Smooth muscle cell (in vitro differentiated cells): ENCODE measurements at regions not wholly inside any gene's neighbourhood (a gene's known extent, or its start where the extent isn't known, plus 50 kb on each side); places are given as distances from the start of the nearest gene placed in this dataset.

Source experiments
- DNase-seq: peaks from one replicate; lab custom pipeline; 2025; ENCODE audit not compliant: unreplicated experiment; lab: John Stamatoyannopoulos, UW
- H2AFZ ChIP-seq: fragments of 200-600 bp; sonication (generic); 2 replicates; pipeline ENCODE4 v1.6.0; 2016; ENCODE audit warnings: antibody characterized with exemption, low read depth, mild to moderate bottlenecking
- H3F3A ChIP-seq: fragments of 200-600 bp; sonication (generic); 2 replicates; pipeline ENCODE4 v1.6.0; 2017; ENCODE audit warnings: antibody characterized with exemption, low read depth
- H3K27ac ChIP-seq: fragments of 200-600 bp; sonication (generic); 2 replicates; pipeline ENCODE4 v1.5.1; 2016; ENCODE audit warnings: low read depth, mild to moderate bottlenecking
- H3K27me3 ChIP-seq: fragments of 200-600 bp; sonication (generic); 2 replicates; pipeline ENCODE4 v1.6.1; 2016; ENCODE audit warnings: low read depth, mild to moderate bottlenecking
- H3K36me3 ChIP-seq: fragments of 200-600 bp; sonication (generic); 2 replicates; pipeline ENCODE4 v1.5.1; 2016; ENCODE audit warnings: low read depth
- H3K4me1 ChIP-seq: fragments of 200-600 bp; sonication (generic); 2 replicates; pipeline ENCODE4 v1.5.1; 2016; ENCODE audit warnings: low read depth
- H3K4me2 ChIP-seq: fragments of 200-600 bp; sonication (generic); 2 replicates; pipeline ENCODE4 v1.6.0; 2016; ENCODE audit warnings: mild to moderate bottlenecking
- H3K4me3 ChIP-seq: fragments of 200-600 bp; sonication (generic); 2 replicates; pipeline ENCODE4 v1.5.1; 2016; ENCODE audit warnings: mild to moderate bottlenecking
- H3K79me2 ChIP-seq: fragments of 200-600 bp; sonication (generic); 2 replicates; pipeline ENCODE4 v1.6.0; 2016; ENCODE audit warnings: low read depth, mild to moderate bottlenecking
- H3K9ac ChIP-seq: fragments of 200-600 bp; sonication (generic); 2 replicates; pipeline ENCODE4 v1.6.0; 2016; ENCODE audit warnings: low read depth
- H3K9me3 ChIP-seq: fragments of 200-600 bp; sonication (generic); replicated peaks from 2 replicates; pipeline ENCODE4 v1.5.1; 2016; ENCODE audit warnings: low read depth
- H4K20me1 ChIP-seq: fragments of 200-600 bp; sonication (generic); 2 replicates; pipeline ENCODE4 v1.6.0; 2016; ENCODE audit warnings: low read depth
- CTCF ChIP-seq: fragments of 200-600 bp; sonication (generic); IDR thresholded peaks from 2 replicates; pipeline ENCODE4 v1.5.1; 2017; ENCODE audit warnings: borderline replicate concordance, mild to moderate bottlenecking, antibody characterized with exemption; ENCODE audit not compliant: insufficient read depth, poor library complexity, severe bottlenecking
- WGBS: methylation state at CpG from one replicate; pipeline ENCODE4 v1.1.7; 2016; ENCODE audit warnings: low lambda C conversion rate; 5-methylcytosine and 5-hydroxymethylcytosine counted together

- H3K27me3 ChIP-seq, result no peaks in the 10 kb centered on the region
- 85% methylated on average over 1 of the region's 1 CpG for WGBS
- H2AFZ ChIP-seq, result no peak overlapping the region
- H3K36me3 ChIP-seq, result no peaks in the 10 kb centered on the region
- no peak overlapping the region for H3K9ac ChIP-seq
- H3F3A ChIP-seq, result no peaks in the 10 kb centered on the region
- no peak for DNase-seq
- H3K4me1 ChIP-seq, result peaks cover 11% of the 10 kb centered on the region
- no peak overlapping the region for H3K4me3 ChIP-seq
- TF ChIP-seq CTCF, result no peak
- no peaks in the 10 kb centered on the region for H3K9me3 ChIP-seq
- H3K27ac ChIP-seq, result no peak overlapping the region
- no peaks in the 10 kb centered on the region for H4K20me1 ChIP-seq
- no peak overlapping the region for H3K4me2 ChIP-seq
- H3K79me2 ChIP-seq, result no peaks in the 10 kb centered on the region
Observed at GRCh38 chr6:105746509-105746908, 339.6 kb upstream of the PRDM1 start.

GRCh38 chr6:105746130-105746505 is 340.0 kb upstream of the PRDM1 start:
- no peaks in the 10 kb centered on the region for H3K79me2 ChIP-seq
- H3K27me3 ChIP-seq, result no peaks in the 10 kb centered on the region
- no peaks in the 10 kb centered on the region for H3K36me3 ChIP-seq
- peaks cover 11% of the 10 kb centered on the region for H3K4me1 ChIP-seq
- WGBS, result 57% methylated on average over 1 of the region's 1 CpG
- no peaks in the 10 kb centered on the region for H3K9me3 ChIP-seq
- no peak overlapping the region for H2AFZ ChIP-seq
- no peak overlapping the region for H3K4me2 ChIP-seq
- no peaks in the 10 kb centered on the region for H4K20me1 ChIP-seq
- TF ChIP-seq CTCF, result no peak
- H3K4me3 ChIP-seq, result no peak overlapping the region
- H3K27ac ChIP-seq, result no peak overlapping the region
- H3K9ac ChIP-seq, result no peak overlapping the region
- no peak for DNase-seq
- no peaks in the 10 kb centered on the region for H3F3A ChIP-seq

GRCh38 chr6:105745464-105746129 is 340.5 kb upstream of the PRDM1 start:
- Histone ChIP-seq H2AFZ (peak overlapping the region; percentile 20), H3K4me3 (no peak overlapping the region), H4K20me1 (no peaks in the 10 kb centered on the region), H3K4me2 (no peak overlapping the region), H3K9ac (no peak overlapping the region), H3K79me2 (no peaks in the 10 kb centered on the region), H3K27ac (no peak overlapping the region), H3K27me3 (no peaks in the 10 kb centered on the region), H3F3A (no peaks in the 10 kb centered on the region), H3K36me3 (no peaks in the 10 kb centered on the region), H3K9me3 (no peaks in the 10 kb centered on the region), H3K4me1 (peaks cover 11% of the 10 kb centered on the region)
- 91% methylated on average over 2 of the region's 2 CpGs for WGBS
- DNase-seq, result no peak
- no peak for TF ChIP-seq CTCF

GRCh38 chr6:105744815-105745214 is 341.3 kb upstream of the PRDM1 start:
- DNase-seq, result no peak
- WGBS, result 39% methylated on average over 1 of the region's 1 CpG

More at GRCh38 chr6:105744815-105745214, 341.3 kb upstream of the PRDM1 start:
- H3K27ac ChIP-seq, result no peak overlapping the region
- H3F3A ChIP-seq, result peaks cover 4% of the 10 kb centered on the region
- H2AFZ ChIP-seq, result peak overlapping the region; percentile 20
- H3K27me3 ChIP-seq, result no peaks in the 10 kb centered on the region
- TF ChIP-seq CTCF, result no peak
- no peak overlapping the region for H3K4me2 ChIP-seq
- H3K9ac ChIP-seq, result no peak overlapping the region
- H3K36me3 ChIP-seq, result no peaks in the 10 kb centered on the region
- H3K9me3 ChIP-seq, result no peaks in the 10 kb centered on the region
- H4K20me1 ChIP-seq, result no peaks in the 10 kb centered on the region
- peaks cover 11% of the 10 kb centered on the region for H3K4me1 ChIP-seq
- H3K79me2 ChIP-seq, result no peaks in the 10 kb centered on the region
- H3K4me3 ChIP-seq, result no peak overlapping the region
